ENCODE measurements at regions not wholly inside any gene's neighbourhood (a gene's known extent, or its start where the extent isn't known, plus 50 kb on each side); places are given as distances from the start of the nearest gene placed in this dataset.
"Not testable (repeated sequence)": the region's sequence is repeated elsewhere in the genome, so short reads cannot be mapped to it uniquely, and the experiment has no call there.

DNA sequence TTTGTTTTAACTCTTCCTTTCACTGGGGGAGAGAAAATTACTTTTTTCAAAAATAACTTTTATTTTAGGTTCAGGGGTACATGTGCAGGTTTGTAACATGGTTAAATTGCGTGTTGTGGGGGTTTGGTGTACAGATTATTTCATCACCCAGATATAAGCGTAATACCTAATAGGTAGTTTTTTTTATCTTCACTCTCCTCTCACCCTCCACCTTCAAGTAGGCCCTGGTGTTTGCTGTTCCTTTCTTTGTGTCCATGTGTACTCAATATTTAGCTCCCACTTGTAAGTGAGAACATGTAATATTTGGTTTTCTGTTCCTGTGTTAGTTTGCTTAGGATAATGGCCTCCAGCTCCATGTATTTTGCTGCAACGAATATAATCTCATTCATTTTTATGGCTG is 389.5 kb upstream of the PCSK5 start:
- TF ChIP-seq EHMT2 (IDR thresholded peaks at IDR 0.05; ENCODE audit: borderline replicate concordance, low read depth, low read length); SIX4 (CRISPR knock-in tag; IDR thresholded peaks at IDR 0.05); TBL1XR1 (IDR thresholded peaks at IDR 0.05; ENCODE audit: borderline replicate concordance, low read length, partially characterized antibody); ARNTL (CRISPR knock-in tag; IDR thresholded peaks at IDR 0.05); HDAC6 (IDR thresholded peaks at IDR 0.05; ENCODE audit: low read depth, low read length); ETV5 (CRISPR knock-in tag; IDR thresholded peaks at IDR 0.05; ENCODE audit: borderline replicate concordance); SOX6 (IDR thresholded peaks at IDR 0.05); SOX6 (CRISPR knock-in tag; IDR thresholded peaks at IDR 0.05); PHF20 (CRISPR knock-in tag; IDR thresholded peaks at IDR 0.05); GTF3A (CRISPR knock-in tag; conservative IDR thresholded peaks at IDR 0.05): not testable (repeated sequence)
- TF ChIP-seq, protein P1, sequence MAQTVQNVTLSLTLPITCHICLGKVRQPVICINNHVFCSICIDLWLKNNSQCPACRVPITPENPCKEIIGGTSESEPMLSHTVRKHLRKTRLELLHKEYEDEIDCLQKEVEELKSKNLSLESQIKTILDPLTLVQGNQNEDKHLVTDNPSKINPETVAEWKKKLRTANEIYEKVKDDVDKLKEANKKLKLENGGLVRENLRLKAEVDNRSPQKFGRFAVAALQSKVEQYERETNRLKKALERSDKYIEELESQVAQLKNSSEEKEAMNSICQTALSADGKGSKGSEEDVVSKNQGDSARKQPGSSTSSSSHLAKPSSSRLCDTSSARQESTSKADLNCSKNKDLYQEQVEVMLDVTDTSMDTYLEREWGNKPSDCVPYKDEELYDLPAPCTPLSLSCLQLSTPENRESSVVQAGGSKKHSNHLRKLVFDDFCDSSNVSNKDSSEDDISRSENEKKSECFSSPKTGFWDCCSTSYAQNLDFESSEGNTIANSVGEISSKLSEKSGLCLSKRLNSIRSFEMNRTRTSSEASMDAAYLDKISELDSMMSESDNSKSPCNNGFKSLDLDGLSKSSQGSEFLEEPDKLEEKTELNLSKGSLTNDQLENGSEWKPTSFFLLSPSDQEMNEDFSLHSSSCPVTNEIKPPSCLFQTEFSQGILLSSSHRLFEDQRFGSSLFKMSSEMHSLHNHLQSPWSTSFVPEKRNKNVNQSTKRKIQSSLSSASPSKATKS (CRISPR knock-in tag; IDR thresholded peaks at IDR 0.05): not testable (repeated sequence)
- TF ChIP-seq, protein P2, sequence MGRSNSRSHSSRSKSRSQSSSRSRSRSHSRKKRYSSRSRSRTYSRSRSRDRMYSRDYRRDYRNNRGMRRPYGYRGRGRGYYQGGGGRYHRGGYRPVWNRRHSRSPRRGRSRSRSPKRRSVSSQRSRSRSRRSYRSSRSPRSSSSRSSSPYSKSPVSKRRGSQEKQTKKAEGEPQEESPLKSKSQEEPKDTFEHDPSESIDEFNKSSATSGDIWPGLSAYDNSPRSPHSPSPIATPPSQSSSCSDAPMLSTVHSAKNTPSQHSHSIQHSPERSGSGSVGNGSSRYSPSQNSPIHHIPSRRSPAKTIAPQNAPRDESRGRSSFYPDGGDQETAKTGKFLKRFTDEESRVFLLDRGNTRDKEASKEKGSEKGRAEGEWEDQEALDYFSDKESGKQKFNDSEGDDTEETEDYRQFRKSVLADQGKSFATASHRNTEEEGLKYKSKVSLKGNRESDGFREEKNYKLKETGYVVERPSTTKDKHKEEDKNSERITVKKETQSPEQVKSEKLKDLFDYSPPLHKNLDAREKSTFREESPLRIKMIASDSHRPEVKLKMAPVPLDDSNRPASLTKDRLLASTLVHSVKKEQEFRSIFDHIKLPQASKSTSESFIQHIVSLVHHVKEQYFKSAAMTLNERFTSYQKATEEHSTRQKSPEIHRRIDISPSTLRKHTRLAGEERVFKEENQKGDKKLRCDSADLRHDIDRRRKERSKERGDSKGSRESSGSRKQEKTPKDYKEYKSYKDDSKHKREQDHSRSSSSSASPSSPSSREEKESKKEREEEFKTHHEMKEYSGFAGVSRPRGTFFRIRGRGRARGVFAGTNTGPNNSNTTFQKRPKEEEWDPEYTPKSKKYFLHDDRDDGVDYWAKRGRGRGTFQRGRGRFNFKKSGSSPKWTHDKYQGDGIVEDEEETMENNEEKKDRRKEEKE (IDR thresholded peaks at IDR 0.05): not testable (repeated sequence)
- TF ChIP-seq, protein P3, sequence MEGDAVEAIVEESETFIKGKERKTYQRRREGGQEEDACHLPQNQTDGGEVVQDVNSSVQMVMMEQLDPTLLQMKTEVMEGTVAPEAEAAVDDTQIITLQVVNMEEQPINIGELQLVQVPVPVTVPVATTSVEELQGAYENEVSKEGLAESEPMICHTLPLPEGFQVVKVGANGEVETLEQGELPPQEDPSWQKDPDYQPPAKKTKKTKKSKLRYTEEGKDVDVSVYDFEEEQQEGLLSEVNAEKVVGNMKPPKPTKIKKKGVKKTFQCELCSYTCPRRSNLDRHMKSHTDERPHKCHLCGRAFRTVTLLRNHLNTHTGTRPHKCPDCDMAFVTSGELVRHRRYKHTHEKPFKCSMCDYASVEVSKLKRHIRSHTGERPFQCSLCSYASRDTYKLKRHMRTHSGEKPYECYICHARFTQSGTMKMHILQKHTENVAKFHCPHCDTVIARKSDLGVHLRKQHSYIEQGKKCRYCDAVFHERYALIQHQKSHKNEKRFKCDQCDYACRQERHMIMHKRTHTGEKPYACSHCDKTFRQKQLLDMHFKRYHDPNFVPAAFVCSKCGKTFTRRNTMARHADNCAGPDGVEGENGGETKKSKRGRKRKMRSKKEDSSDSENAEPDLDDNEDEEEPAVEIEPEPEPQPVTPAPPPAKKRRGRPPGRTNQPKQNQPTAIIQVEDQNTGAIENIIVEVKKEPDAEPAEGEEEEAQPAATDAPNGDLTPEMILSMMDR (CRISPR knock-in tag; IDR thresholded peaks at IDR 0.05): not testable (repeated sequence)
- TF ChIP-seq, protein P4, sequence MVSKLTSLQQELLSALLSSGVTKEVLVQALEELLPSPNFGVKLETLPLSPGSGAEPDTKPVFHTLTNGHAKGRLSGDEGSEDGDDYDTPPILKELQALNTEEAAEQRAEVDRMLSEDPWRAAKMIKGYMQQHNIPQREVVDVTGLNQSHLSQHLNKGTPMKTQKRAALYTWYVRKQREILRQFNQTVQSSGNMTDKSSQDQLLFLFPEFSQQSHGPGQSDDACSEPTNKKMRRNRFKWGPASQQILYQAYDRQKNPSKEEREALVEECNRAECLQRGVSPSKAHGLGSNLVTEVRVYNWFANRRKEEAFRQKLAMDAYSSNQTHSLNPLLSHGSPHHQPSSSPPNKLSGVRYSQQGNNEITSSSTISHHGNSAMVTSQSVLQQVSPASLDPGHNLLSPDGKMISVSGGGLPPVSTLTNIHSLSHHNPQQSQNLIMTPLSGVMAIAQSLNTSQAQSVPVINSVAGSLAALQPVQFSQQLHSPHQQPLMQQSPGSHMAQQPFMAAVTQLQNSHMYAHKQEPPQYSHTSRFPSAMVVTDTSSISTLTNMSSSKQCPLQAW (CRISPR knock-in tag; IDR thresholded peaks at IDR 0.05): not testable (repeated sequence)
